Gastroesophageal sphincter (tissue), 4 donors: ENCODE measurements at regions not wholly inside any gene's neighbourhood (a gene's known extent, or its start where the extent isn't known, plus 50 kb on each side); places are given as distances from the start of the nearest gene placed in this dataset.

Experiments used
- ATAC-seq: fragments of 150-250 bp; one replicate; pipeline ENCODE4 v1.9.1; 2016; ENCODE audit warnings: mild to moderate bottlenecking, moderate library complexity
- H3K27ac ChIP-seq, 4 donors: fragments of 200-600 bp; sonication (generic) in 3 of 4; 1 replicate in 3 of 4; 2 replicates in 1 of 4; pipeline ENCODE4 v1.5.1; 2016 to 2019
- H3K27me3 ChIP-seq: fragments of 200-600 bp; sonication (generic); one replicate; pipeline ENCODE4 v1.5.1; 2019
- H3K36me3 ChIP-seq, 2 donors: fragments of 200-600 bp; sonication (generic); one replicate each; pipeline ENCODE4 v1.5.1; 2019; ENCODE audit warnings: control low read depth in 1 of 2
- H3K4me1 ChIP-seq, 3 donors: fragments of 200-600 bp; sonication (generic); 1 replicate in 2 of 3; 2 replicates in 1 of 3; pipeline ENCODE4 v1.5.1; 2016 to 2019; ENCODE audit warnings: control low read depth in 2 of 3
- H3K4me3 ChIP-seq, 2 donors: fragments of 200-600 bp; sonication (generic); one replicate each; pipeline ENCODE4 v1.5.1; 2019; ENCODE audit warnings: mild to moderate bottlenecking in 1 of 2, moderate library complexity in 1 of 2
- H3K9me3 ChIP-seq, 3 donors: fragments of 200-600 bp; sonication (generic); one replicate each; pipeline ENCODE4 v1.5.1; 2017 to 2019; ENCODE audit warnings: control low read depth in 2 of 3
- CTCF ChIP-seq, 4 experiments: fragments of 200-600 bp in 2 of 4; fragments of 450-650 bp in 2 of 4; sonication (generic) in 1 of 4; IDR thresholded peaks; one replicate each; pipeline ENCODE4 v1.5.1; 2017 to 2019; ENCODE audit warnings: antibody characterized with exemption in 4 of 4, mild to moderate bottlenecking in 2 of 4, moderate library complexity in 2 of 4
- EP300 ChIP-seq: sonication (generic); formaldehyde crosslinking; IDR thresholded peaks from one replicate; pipeline ENCODE4 v1.6.1; 2017; ENCODE audit warnings: antibody characterized with exemption, mild to moderate bottlenecking
- POLR2A ChIP-seq, 2 donors: fragments of 450-650 bp; IDR thresholded peaks; one replicate each; pipeline ENCODE4 v1.6.1; 2017; ENCODE audit warnings: antibody characterized with exemption in 2 of 2, mild to moderate bottlenecking in 2 of 2, moderate library complexity in 1 of 2
- POLR2AphosphoS5 ChIP-seq: sonication (generic); formaldehyde crosslinking; IDR thresholded peaks from one replicate; pipeline ENCODE4 v1.6.1; 2017; ENCODE audit warnings: antibody characterized with exemption
- WGBS, 2 donors: methylation state at CpG; one replicate each; pipeline ENCODE4 v1.1.5; 2018; ENCODE audit warnings: low coverage in 1 of 2; 5-methylcytosine and 5-hydroxymethylcytosine counted together

- Histone ChIP-seq H3K9me3 (no peaks in the 10 kb centered on the region), H3K4me3 (no peak overlapping the region), H3K36me3 (no peaks in the 10 kb centered on the region), H3K4me1 (no peaks in the 10 kb centered on the region), H3K27me3 (no peaks in the 10 kb centered on the region), H3K27ac (no peak overlapping the region)
- TF ChIP-seq POLR2AphosphoS5 = no peak
- TF ChIP-seq EP300 = no peak
- TF ChIP-seq POLR2A (IDR thresholded peaks at IDR 0.05) = no peak
- TF ChIP-seq CTCF (IDR thresholded peaks at IDR 0.05) = no peak
- 55 to 56% methylated on average over 3 to 4 of the region's 4 CpGs for WGBS, 2 donors
- no peak for ATAC-seq
These were observed 328.9 kb downstream of the ELAVL2 start for GRCh38 chr9:23497137-23497504.

- no peaks in the 10 kb centered on the region for H3K36me3 ChIP-seq
- H3K27me3 ChIP-seq = no peaks in the 10 kb centered on the region
- H3K4me1 ChIP-seq = no peaks in the 10 kb centered on the region
- WGBS, 2 donors = 82 to 100% methylated on average over 1 of the region's 1 CpG
- no peak overlapping the region for H3K27ac ChIP-seq
- TF ChIP-seq CTCF (IDR thresholded peaks at IDR 0.05) (no peak), POLR2A (IDR thresholded peaks at IDR 0.05) (no peak), POLR2AphosphoS5 (no peak), EP300 (no peak)
- ATAC-seq = no peak
- H3K4me3 ChIP-seq = no peak overlapping the region
- peaks cover 0 to under 1% (median 0%) of the 10 kb centered on the region in 3 donors for H3K9me3 ChIP-seq
These were observed 324.0 kb downstream of the ELAVL2 start for GRCh38 chr9:23502004-23502403.

GRCh38 chr9:23522952-23523351, 303.1 kb downstream of the ELAVL2 start:
- no peak overlapping the region for H3K4me3 ChIP-seq
- 100% methylated on average over 2 of the region's 3 CpGs; no CpG with 5 or more reads in 1 of the 2 donors for WGBS, 2 donors
- H3K36me3 ChIP-seq = no peaks in the 10 kb centered on the region
- no peaks in the 10 kb centered on the region for H3K4me1 ChIP-seq
- H3K27me3 ChIP-seq = no peaks in the 10 kb centered on the region
- ATAC-seq = no peak
- TF ChIP-seq POLR2A (IDR thresholded peaks at IDR 0.05) = no peak
- no peak for TF ChIP-seq CTCF (IDR thresholded peaks at IDR 0.05)
- no peak for TF ChIP-seq POLR2AphosphoS5
- no peaks in the 10 kb centered on the region for H3K9me3 ChIP-seq
- no peak overlapping the region for H3K27ac ChIP-seq

GRCh38 chr9:23524607-23525155, 301.4 kb downstream of the ELAVL2 start:
- H3K4me3 ChIP-seq = no peak overlapping the region
- no peak for ATAC-seq
- no peak overlapping the region for H3K27ac ChIP-seq
- H3K36me3 ChIP-seq = no peaks in the 10 kb centered on the region
- TF ChIP-seq EP300 = no peak
- no peak for TF ChIP-seq CTCF (IDR thresholded peaks at IDR 0.05)
- no peak for TF ChIP-seq POLR2A (IDR thresholded peaks at IDR 0.05)
- no peaks in the 10 kb centered on the region for H3K4me1 ChIP-seq
- H3K9me3 ChIP-seq = peaks cover 0 to 6% (median 0%) of the 10 kb centered on the region in 3 donors
- no peaks in the 10 kb centered on the region for H3K27me3 ChIP-seq
- WGBS, 2 donors = 100% methylated on average over 2 of the region's 2 CpGs; no CpG with 5 or more reads in 1 of the 2 donors

- Histone ChIP-seq H3K27ac (no peak overlapping the region), H3K4me1 (no peaks in the 10 kb centered on the region), H3K4me3 (no peak overlapping the region), H3K27me3 (no peaks in the 10 kb centered on the region), H3K9me3 (peaks cover 0 to 6% (median 0%) of the 10 kb centered on the region in 3 donors), H3K36me3 (no peaks in the 10 kb centered on the region)
- TF ChIP-seq EP300 (no peak), CTCF (IDR thresholded peaks at IDR 0.05) (no peak), POLR2A (IDR thresholded peaks at IDR 0.05) (no peak), POLR2AphosphoS5 (no peak)
- no peak for ATAC-seq
These were observed 299.2 kb downstream of the ELAVL2 start for GRCh38 chr9:23526806-23527205.
